Loucy (cell line): ENCODE measurements at regions not wholly inside any gene's neighbourhood (a gene's known extent, or its start where the extent isn't known, plus 50 kb on each side); places are given as distances from the start of the nearest gene placed in this dataset.

ENCODE experiments used
- H2AFZ ChIP-seq: fragments of 200-600 bp; sonication (generic); 2 replicates; pipeline ENCODE4 v1.6.0; 2016; ENCODE audit warnings: antibody characterized with exemption, mild to moderate bottlenecking, low read length, moderate library complexity
- H3F3A ChIP-seq: fragments of 200-600 bp; 2 replicates; pipeline ENCODE4 v1.6.0; 2016; ENCODE audit warnings: antibody characterized with exemption, low read depth, mild to moderate bottlenecking
- H3K27me3 ChIP-seq: fragments of 200-600 bp; sonication (generic); 2 replicates; pipeline ENCODE4 v1.6.1; 2014; ENCODE audit warnings: low read length, mild to moderate bottlenecking; ENCODE audit not compliant: insufficient read depth, poor library complexity, severe bottlenecking
- H3K36me3 ChIP-seq: fragments of 200-600 bp; sonication (generic); 2 replicates; pipeline ENCODE4 v1.6.1; 2016; ENCODE audit warnings: low read length; ENCODE audit not compliant: insufficient read depth
- H3K4me1 ChIP-seq: fragments of 200-600 bp; sonication (generic); 2 replicates; pipeline ENCODE4 v1.5.1; 2014; ENCODE audit warnings: low read length, mild to moderate bottlenecking; ENCODE audit not compliant: insufficient read depth, poor library complexity, severe bottlenecking
- H3K4me2 ChIP-seq: fragments of 200-600 bp; sonication (generic); 2 replicates; pipeline ENCODE4 v1.6.0; 2014; ENCODE audit warnings: antibody characterized with exemption, low read length, low read depth, mild to moderate bottlenecking; ENCODE audit not compliant: poor library complexity, severe bottlenecking
- H3K4me3 ChIP-seq: fragments of 200-600 bp; sonication (generic); 2 replicates; pipeline ENCODE4 v1.5.1; 2014; ENCODE audit warnings: low read length, mild to moderate bottlenecking, mixed read lengths; ENCODE audit not compliant: poor library complexity, severe bottlenecking
- H3K79me2 ChIP-seq: fragments of 200-600 bp; sonication (generic); 2 replicates; pipeline ENCODE4 v1.6.1; 2014; ENCODE audit warnings: low read length; ENCODE audit not compliant: insufficient read depth
- H3K9ac ChIP-seq: fragments of 200-600 bp; sonication (generic); 2 replicates; pipeline ENCODE4 v1.6.0; 2014; ENCODE audit warnings: mild to moderate bottlenecking, low read depth, low read length, moderate library complexity; ENCODE audit not compliant: poor library complexity, severe bottlenecking
- H3K9me2 ChIP-seq: fragments of 200-600 bp; sonication (generic); replicated peaks from 2 replicates; pipeline ENCODE4 v1.6.1; 2016; ENCODE audit warnings: low read depth, low read length, mixed read lengths
- H3K9me3 ChIP-seq: fragments of 200-600 bp; sonication (generic); 2 replicates; pipeline ENCODE4 v1.6.1; 2014; ENCODE audit warnings: mild to moderate bottlenecking, antibody characterized with exemption, low read length, low read depth; ENCODE audit not compliant: insufficient read depth
- H4K20me1 ChIP-seq: fragments of 200-600 bp; sonication (generic); 2 replicates; pipeline ENCODE4 v1.6.0; 2014; ENCODE audit warnings: antibody characterized with exemption, low read length, mild to moderate bottlenecking; ENCODE audit not compliant: insufficient read depth, poor library complexity, severe bottlenecking
- CTCF ChIP-seq: fragments of 200-600 bp; sonication (generic); conservative IDR thresholded peaks from 2 replicates; pipeline ENCODE4 v1.5.1; 2014; ENCODE audit warnings: mild to moderate bottlenecking, antibody characterized with exemption, low read length
- EZH2phosphoT487 ChIP-seq: fragments of 200-600 bp; IDR thresholded peaks from 2 replicates; pipeline ENCODE4 v1.6.1; 2018; ENCODE audit warnings: antibody characterized with exemption, mild to moderate bottlenecking, moderate library complexity, borderline replicate concordance

GRCh38 chr16:17970816-17971331 is 365.7 kb downstream of the NPIPA8 start:
- Histone ChIP-seq H3K4me2 (no peak overlapping the region), H3K9me2 (no peaks in the 10 kb centered on the region), H3K9me3 (peaks cover 7% of the 10 kb centered on the region; the same call in 1 of the 2 replicates), H2AFZ (no peak overlapping the region), H3F3A (no peaks in the 10 kb centered on the region), H3K9ac (no peak overlapping the region), H3K4me1 (no peaks in the 10 kb centered on the region), H3K36me3 (no peaks in the 10 kb centered on the region), H3K79me2 (no peaks in the 10 kb centered on the region), H3K27me3 (no peaks in the 10 kb centered on the region), H3K4me3 (no peak overlapping the region), H4K20me1 (no peaks in the 10 kb centered on the region)
- TF ChIP-seq CTCF, result no peak
- no peak for TF ChIP-seq EZH2phosphoT487

GRCh38 chr16:17970157-17970765 is 366.3 kb downstream of the NPIPA8 start:
- Histone ChIP-seq H3K4me1 (no peaks in the 10 kb centered on the region), H3K27me3 (no peaks in the 10 kb centered on the region), H3K4me3 (no peak overlapping the region), H3K9me2 (no peaks in the 10 kb centered on the region), H3K79me2 (no peaks in the 10 kb centered on the region), H4K20me1 (no peaks in the 10 kb centered on the region), H3K9me3 (peaks cover 7% of the 10 kb centered on the region; the same call in 1 of the 2 replicates), H3K36me3 (no peaks in the 10 kb centered on the region), H2AFZ (no peak overlapping the region), H3F3A (no peaks in the 10 kb centered on the region), H3K9ac (no peak overlapping the region), H3K4me2 (no peak overlapping the region)
- TF ChIP-seq CTCF (no peak), EZH2phosphoT487 (no peak)

- Histone ChIP-seq H3K4me1 (no peaks in the 10 kb centered on the region), H3K4me3 (no peak overlapping the region), H3F3A (no peaks in the 10 kb centered on the region), H4K20me1 (no peaks in the 10 kb centered on the region), H3K4me2 (no peak overlapping the region), H3K36me3 (no peaks in the 10 kb centered on the region), H3K9ac (no peak overlapping the region), H3K79me2 (no peaks in the 10 kb centered on the region), H2AFZ (no peak overlapping the region), H3K9me3 (peaks cover 7% of the 10 kb centered on the region; the same call in 1 of the 2 replicates), H3K9me2 (no peaks in the 10 kb centered on the region), H3K27me3 (no peaks in the 10 kb centered on the region)
- TF ChIP-seq EZH2phosphoT487 (no peak), CTCF (no peak)
Measured at GRCh38 chr16:17965133-17965900, 371.2 kb downstream of the NPIPA8 start.
